HepG2 (cell line): ENCODE measurements at regions not wholly inside any gene's neighbourhood (a gene's known extent, or its start where the extent isn't known, plus 50 kb on each side); places are given as distances from the start of the nearest gene placed in this dataset.
"Not testable (repeated sequence)": the region's sequence is repeated elsewhere in the genome, so short reads cannot be mapped to it uniquely, and the experiment has no call there.

Experiments
- ATAC-seq: fragments of 200-7000 bp; cut with Tn5 transposase; 3 replicates; pipeline ENCODE4 v1.9.1; 2020; ENCODE audit warnings: mild to moderate bottlenecking, moderate library complexity
- BruUV-seq: library from RNA; stranded (reverse); fragments of 400-500 nt; replicated peaks from 2 replicates; lab custom pipeline; 2021; lab: Mats Ljungman, UMichigan
- CTCF ChIA-PET: fragments of 300-600 bp; formaldehyde crosslinking; extraction: SDS; loops from one replicate; lab custom pipeline; 2021; ENCODE audit warnings: low total read pairs, inconsistent platforms, low intra/inter-chr PET ratio; lab: Yijun Ruan, JAX
- POLR2A ChIA-PET: fragments of 350-600 bp; sonication (Branson Sonifier 250); formaldehyde crosslinking; loops from one replicate; lab custom pipeline; 2020; ENCODE audit warnings: antibody characterized with exemption, inconsistent platforms; lab: Yijun Ruan, JAX
- DNase-seq: peaks from one replicate; pipeline ENCODE4 v3.0.0-alpha.2; 2015; ENCODE audit warnings: low spot score
- FAIRE-seq: peaks from 3 replicates; lab custom pipeline; 2011; peaks lifted over from hg19 to GRCh38; lab: Jason Lieb, UNC
- H2AFZ ChIP-seq: one replicate; pipeline ENCODE4 v1.6.1; 2011; ENCODE audit warnings: low read length, inconsistent platforms
- H3K27ac ChIP-seq: fragments of 300-600 bp; 3 replicates; pipeline ENCODE4 v1.8.0; 2011; ENCODE audit warnings: mixed run types, mild to moderate bottlenecking, mixed read lengths, low read length, inconsistent platforms; ENCODE audit not compliant: insufficient read depth; ENCODE audit errors: extremely low read length
- H3K27me3 ChIP-seq, 2 experiments: fragments of 200-600 bp in 1 of 2; 2 replicates in 1 of 2; 3 replicates in 1 of 2; pipeline versions ENCODE4 v1.6.0 to v1.8.0; 2011; ENCODE audit warnings: low read length in 2 of 2, mild to moderate bottlenecking in 2 of 2, moderate library complexity in 2 of 2, inconsistent platforms in 1 of 2; ENCODE audit not compliant: insufficient read depth in 2 of 2, control insufficient read depth in 1 of 2
- H3K36me3 ChIP-seq, 2 experiments: fragments of 200-600 bp in 1 of 2; replicated peaks in 1 of 2; 2 replicates in 1 of 2; 3 replicates in 1 of 2; pipeline versions ENCODE4 v1.5.1 to v1.8.0; 2011; ENCODE audit warnings: low read length in 2 of 2, inconsistent platforms in 1 of 2; ENCODE audit not compliant: insufficient read depth in 2 of 2, control insufficient read depth in 1 of 2
- H3K4me1 ChIP-seq: 2 replicates; pipeline ENCODE4 v1.5.1; 2012; ENCODE audit warnings: low read length, inconsistent platforms; ENCODE audit not compliant: insufficient read depth
- H3K4me2 ChIP-seq: 2 replicates; pipeline ENCODE4 v1.6.0; 2011; ENCODE audit warnings: low read depth, low read length, inconsistent platforms
- H3K4me3 ChIP-seq, 3 experiments: fragments of 200-600 bp in 1 of 3; sonication (generic), shearing (Covaris generic) in 1 of 3; replicated peaks in 1 of 3; 2 replicates each; pipeline ENCODE4 v1.5.1; 2011 to 2016; ENCODE audit warnings: low read length in 3 of 3, inconsistent platforms in 2 of 3, low read depth in 2 of 3, mild to moderate bottlenecking in 2 of 3, control low read depth in 1 of 3, mixed read lengths in 1 of 3; ENCODE audit not compliant: insufficient read depth in 1 of 3
- H3K79me2 ChIP-seq: one replicate; pipeline ENCODE4 v1.6.1; 2011; ENCODE audit warnings: low read length, inconsistent platforms; ENCODE audit not compliant: insufficient read depth
- H3K9ac ChIP-seq: 2 replicates; pipeline ENCODE4 v1.6.0; 2011; ENCODE audit warnings: mild to moderate bottlenecking, low read depth, low read length, inconsistent platforms; ENCODE audit not compliant: insufficient read depth
- H3K9me3 ChIP-seq: 2 replicates; pipeline ENCODE4 v1.5.1; 2012; ENCODE audit warnings: mild to moderate bottlenecking, low read length
- H4K20me1 ChIP-seq: 2 replicates; pipeline ENCODE4 v1.6.0; 2011; ENCODE audit warnings: inconsistent platforms, mild to moderate bottlenecking, low read length, moderate library complexity; ENCODE audit not compliant: insufficient read depth
- CCDC6 ChIP-seq: sonication (generic); formaldehyde crosslinking; IDR thresholded peaks from 2 replicates; pipeline ENCODE4 v1.8.1; 2022; ENCODE audit warnings: mild to moderate bottlenecking, missing genetic modification reagents, moderate library complexity
- IRF2 ChIP-seq: IDR thresholded peaks from 2 replicates; pipeline ENCODE4 v1.6.1; 2018; ENCODE audit warnings: missing genetic modification reagents, missing compliant biosample characterization
- KLF11 ChIP-seq: IDR thresholded peaks from 2 replicates; pipeline ENCODE4 v1.6.1; 2016; ENCODE audit warnings: missing compliant biosample characterization
- NFYC ChIP-seq: IDR thresholded peaks from 2 replicates; pipeline ENCODE4 v1.6.1; 2016; ENCODE audit warnings: missing genetic modification reagents, missing compliant biosample characterization
- PRPF4 ChIP-seq: fragments of 200-400 bp; formaldehyde crosslinking; IDR thresholded peaks from 2 replicates; pipeline ENCODE4 v1.6.1; 2016; ENCODE audit warnings: low read length, low read depth; ENCODE audit not compliant: poor library complexity, severe bottlenecking
- RNF2 ChIP-seq: fragments of 450-650 bp; conservative IDR thresholded peaks from 2 replicates; pipeline ENCODE4 v1.6.1; 2016; ENCODE audit warnings: low read depth
- SP2 ChIP-seq: sonication (generic); formaldehyde crosslinking; IDR thresholded peaks from 2 replicates; pipeline ENCODE4 v1.5.1; 2020; ENCODE audit warnings: mild to moderate bottlenecking, missing genetic modification reagents
- ZKSCAN8 ChIP-seq: IDR thresholded peaks from 2 replicates; pipeline ENCODE4 v1.6.1; 2016; ENCODE audit warnings: borderline replicate concordance, missing genetic modification reagents, missing compliant biosample characterization
- ZNF121 ChIP-seq: sonication (generic); formaldehyde crosslinking; IDR thresholded peaks from 2 replicates; pipeline ENCODE4 v1.5.0; 2020; ENCODE audit warnings: mild to moderate bottlenecking, missing genetic modification reagents
- ZNF234 ChIP-seq: sonication (generic); formaldehyde crosslinking; conservative IDR thresholded peaks from 2 replicates; pipeline ENCODE4 v1.5.1; 2020; ENCODE audit warnings: mild to moderate bottlenecking, missing genetic modification reagents
- ZNF335 ChIP-seq: sonication (generic); formaldehyde crosslinking; IDR thresholded peaks from 2 replicates; pipeline ENCODE4 v1.4.0; 2020; ENCODE audit warnings: missing genetic modification reagents
- ZNF709 ChIP-seq: sonication (generic); formaldehyde crosslinking; IDR thresholded peaks from 2 replicates; pipeline ENCODE4 v1.5.0; 2020; ENCODE audit warnings: mild to moderate bottlenecking, missing genetic modification reagents
- WGBS: methylation state at CpG from one replicate; pipeline ENCODE4 v1.1.6; 2017; ENCODE audit warnings: low lambda C conversion rate; 5-methylcytosine and 5-hydroxymethylcytosine counted together
- in situ Hi-C: cut with HindIII; loops from 2 replicates; pipeline ENCODE4 v1.10.0; 2017; ENCODE audit warnings: low pct_unique_long_range_greater_than_20kb; ENCODE audit not compliant: extremely low pct_ligation_motif_present
- intact Hi-C: fragments of 100-400 bp; cut with micrococcal nuclease; formaldehyde crosslinking; loops from one replicate; pipeline ENCODE4 v1.10.0; 2022; ENCODE audit not compliant: unreplicated experiment
- TF ChIP-seq, protein P1 (sequence below): sonication (generic); formaldehyde crosslinking; IDR thresholded peaks from 2 replicates; pipeline ENCODE4 v1.4.0; 2020; ENCODE audit warnings: missing genetic modification reagents, borderline replicate concordance

DNA sequence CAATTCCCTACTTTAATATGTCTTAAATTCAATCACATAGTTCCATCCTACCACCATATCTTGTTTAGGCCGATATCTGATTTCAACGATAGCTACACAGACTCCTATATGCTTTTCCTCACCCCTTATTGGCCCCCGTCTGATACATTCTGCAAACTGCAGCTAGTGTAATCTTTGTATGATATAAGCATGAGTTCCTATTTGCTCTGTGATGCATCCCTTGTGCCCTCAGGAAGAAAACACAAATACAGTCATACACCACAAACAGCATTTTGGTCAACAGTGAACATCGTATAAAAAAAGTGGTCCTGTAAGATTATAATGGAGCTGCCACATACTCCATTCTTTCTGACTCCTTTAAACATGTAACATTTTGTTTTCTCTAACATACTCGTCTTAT lies 837.8 kb upstream of the CDH6 start:
- Histone ChIP-seq H3K4me3 (no peak overlapping the region), H3K9ac (no peak overlapping the region), H3K27me3 (no peaks in the 10 kb centered on the region; a peak in 1 of 5 replicates), H4K20me1 (no peaks in the 10 kb centered on the region), H3K4me1 (no peaks in the 10 kb centered on the region), H3K27ac (no peak overlapping the region), H3K9me3 (no peaks in the 10 kb centered on the region), H3K79me2 (no peaks in the 10 kb centered on the region), H3K36me3 (no peaks in the 10 kb centered on the region), H3K4me2 (no peak overlapping the region), H2AFZ (no peak overlapping the region)
- in situ Hi-C loops = no loop called here
- DNase-seq (no peak), ATAC-seq (no peak), FAIRE-seq (no peak)
- ChIA-PET POLR2A (no interaction called here), CTCF (no interaction called here)
- 2% methylated on average over 5 of the region's 5 CpGs for WGBS
- TF ChIP-seq RNF2 (no peak), IRF2 (no peak), ZNF121 (no peak), KLF11 (CRISPR knock-in tag) (no peak)
- intact Hi-C loops = no loop called here
- no TSS peak for BruUV-seq

DNA sequence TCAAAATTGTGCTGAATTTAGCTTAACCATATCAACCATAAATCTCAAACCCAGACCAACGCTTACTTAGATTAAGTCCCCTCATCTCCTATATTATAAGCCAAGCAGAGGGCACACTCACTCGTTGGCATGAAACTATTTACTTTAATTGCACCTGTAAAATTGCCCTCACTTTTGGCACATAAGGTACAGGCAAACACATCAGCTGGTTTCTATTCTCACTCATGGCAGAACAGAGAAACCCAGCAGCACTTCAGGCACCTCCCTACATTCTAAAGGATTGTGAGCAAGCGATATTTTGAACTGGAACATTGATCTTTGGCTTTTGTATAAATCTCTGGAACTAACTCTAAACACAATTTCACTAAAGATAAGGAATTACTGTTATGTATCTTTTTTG lies 845.6 kb upstream of the CDH6 start:
- Histone ChIP-seq H3K27ac (no peak overlapping the region), H3K27me3 (no peaks in the 10 kb centered on the region), H3K4me1 (no peaks in the 10 kb centered on the region), H3K4me2 (no peak overlapping the region), H2AFZ (no peak overlapping the region), H3K9me3 (no peaks in the 10 kb centered on the region), H3K79me2 (no peaks in the 10 kb centered on the region), H4K20me1 (no peaks in the 10 kb centered on the region), H3K4me3 (no peak overlapping the region), H3K36me3 (no peaks in the 10 kb centered on the region)
- POLR2A ChIA-PET = no interaction called here
- CTCF ChIA-PET = no interaction called here
- no peak for DNase-seq
- intact Hi-C loops = no loop called here
- in situ Hi-C loops = no loop called here
- no TSS peak for BruUV-seq
- 1% methylated on average over 3 of the region's 3 CpGs for WGBS
- FAIRE-seq = no peak
- no peak for ATAC-seq
- TF ChIP-seq ZNF234 (CRISPR knock-in tag) (no peak), CCDC6 (CRISPR knock-in tag) (no peak), ZKSCAN8 (no peak), ZNF709 (CRISPR knock-in tag) (no peak), ZNF335 (CRISPR knock-in tag) (no peak), PRPF4 (no peak), SP2 (CRISPR knock-in tag) (no peak), NFYC (CRISPR knock-in tag) (no peak)
- TF ChIP-seq, protein P1, sequence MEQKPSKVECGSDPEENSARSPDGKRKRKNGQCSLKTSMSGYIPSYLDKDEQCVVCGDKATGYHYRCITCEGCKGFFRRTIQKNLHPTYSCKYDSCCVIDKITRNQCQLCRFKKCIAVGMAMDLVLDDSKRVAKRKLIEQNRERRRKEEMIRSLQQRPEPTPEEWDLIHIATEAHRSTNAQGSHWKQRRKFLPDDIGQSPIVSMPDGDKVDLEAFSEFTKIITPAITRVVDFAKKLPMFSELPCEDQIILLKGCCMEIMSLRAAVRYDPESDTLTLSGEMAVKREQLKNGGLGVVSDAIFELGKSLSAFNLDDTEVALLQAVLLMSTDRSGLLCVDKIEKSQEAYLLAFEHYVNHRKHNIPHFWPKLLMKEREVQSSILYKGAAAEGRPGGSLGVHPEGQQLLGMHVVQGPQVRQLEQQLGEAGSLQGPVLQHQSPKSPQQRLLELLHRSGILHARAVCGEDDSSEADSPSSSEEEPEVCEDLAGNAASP (CRISPR knock-in tag) = no peak
- TF ChIP-seq, all 625 proteins: peak for 0
- no peak overlapping the region for H3K9ac ChIP-seq

DNA sequence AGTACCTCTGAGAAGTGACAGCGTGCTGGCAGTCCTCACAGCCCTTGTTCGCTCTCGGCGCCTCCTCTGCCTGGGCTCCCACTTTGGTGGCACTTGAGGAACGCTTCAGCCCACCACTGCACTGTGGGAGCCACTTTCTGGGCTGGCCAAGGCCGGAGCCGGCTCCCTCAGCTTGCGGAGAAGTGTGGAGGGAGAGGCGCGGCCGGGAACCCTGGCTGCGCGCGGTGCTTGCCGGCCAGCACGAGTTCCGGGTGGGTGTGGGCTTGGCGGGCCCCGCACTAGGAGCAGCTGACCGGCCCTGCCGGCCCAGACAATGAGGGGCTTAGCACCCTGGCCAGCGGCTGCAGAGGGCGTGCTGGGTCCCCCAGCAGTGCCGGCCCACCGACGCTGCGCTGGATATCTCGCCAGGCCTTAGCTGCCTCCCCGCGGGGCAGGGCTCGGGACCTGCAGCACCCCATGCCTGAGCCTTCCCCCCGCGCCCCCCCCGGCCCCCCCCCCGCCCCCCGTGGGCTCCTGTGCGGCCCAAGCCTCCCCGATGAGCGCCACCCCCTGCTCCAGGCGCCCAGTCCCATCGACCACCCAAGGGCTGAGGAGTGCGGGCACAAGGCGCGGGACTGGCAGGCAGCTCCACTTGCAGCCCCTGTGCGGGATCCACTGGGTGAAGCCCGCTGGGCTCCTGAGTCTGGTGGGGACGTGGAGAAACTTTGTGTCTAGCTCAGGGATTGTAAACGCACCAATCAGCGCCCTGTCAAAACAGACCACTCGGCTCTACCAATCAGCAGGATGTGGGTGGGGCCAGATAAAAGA lies 847.7 kb upstream of the CDH6 start:
- CTCF ChIA-PET, FAIRE-seq, POLR2A ChIA-PET, H3K4me1 ChIP-seq, ATAC-seq, H3K27me3 ChIP-seq, H3K27ac ChIP-seq, H2AFZ ChIP-seq, H3K9ac ChIP-seq, H3K36me3 ChIP-seq, H3K9me3 ChIP-seq, H3K4me3 ChIP-seq, H3K79me2 ChIP-seq, in situ Hi-C loops, H3K4me2 ChIP-seq, BruUV-seq, intact Hi-C loops, DNase-seq, H4K20me1 ChIP-seq: not testable (repeated sequence)
- WGBS = 49% methylated on average over 11 of the region's 50 CpGs
